Gastrocnemius medialis (tissue), 4 donors: ENCODE measurements at regions not wholly inside any gene's neighbourhood (a gene's known extent, or its start where the extent isn't known, plus 50 kb on each side); places are given as distances from the start of the nearest gene placed in this dataset.

Experiments
- ATAC-seq, 2 donors: fragments of 150-250 bp; one replicate each; pipeline ENCODE4 v1.9.1; 2016
- DNase-seq, 2 donors: peaks; one replicate each; pipeline ENCODE4 v3.0.0-alpha.2; 2019
- H3K27ac ChIP-seq, 4 donors: fragments of 200-600 bp; sonication (generic); 1 replicate in 1 of 4; 2 replicates in 3 of 4; pipeline ENCODE4 v1.5.1; 2016 to 2018; ENCODE audit warnings: mild to moderate bottlenecking in 2 of 4, moderate library complexity in 1 of 4
- H3K27me3 ChIP-seq, 3 donors: fragments of 200-600 bp; sonication (generic) in 2 of 3; 1 replicate in 1 of 3; 2 replicates in 2 of 3; pipeline versions ENCODE4 v1.5.1 to v1.6.0; 2016 to 2019; ENCODE audit warnings: mild to moderate bottlenecking in 1 of 3, moderate library complexity in 1 of 3
- H3K36me3 ChIP-seq, 2 donors: fragments of 200-600 bp; sonication (generic) in 1 of 2; one replicate each; pipeline ENCODE4 v1.5.1; 2017 to 2018
- H3K4me1 ChIP-seq, 2 donors: fragments of 200-600 bp; sonication (generic) in 1 of 2; one replicate each; pipeline ENCODE4 v1.5.1; 2016 to 2017; ENCODE audit warnings: mild to moderate bottlenecking in 2 of 2
- H3K4me3 ChIP-seq, 4 donors: fragments of 200-600 bp; sonication (generic) in 3 of 4; 1 replicate in 1 of 4; 2 replicates in 3 of 4; pipeline ENCODE4 v1.5.1; 2016 to 2019; ENCODE audit warnings: mild to moderate bottlenecking in 2 of 4
- H3K9me3 ChIP-seq, 3 donors: fragments of 200-600 bp; sonication (generic) in 2 of 3; 1 replicate in 1 of 3; 2 replicates in 2 of 3; pipeline ENCODE4 v1.5.1; 2016 to 2019
- CTCF ChIP-seq, 5 experiments: fragments of 450-650 bp in 3 of 5; fragments of 200-600 bp in 2 of 5; sonication (generic) in 2 of 5; IDR thresholded peaks in 4 of 5; conservative IDR thresholded peaks in 1 of 5; 1 replicate in 4 of 5; 2 replicates in 1 of 5; pipeline ENCODE4 v1.5.1; 2016 to 2019; ENCODE audit warnings: antibody characterized with exemption in 5 of 5, mild to moderate bottlenecking in 3 of 5, moderate library complexity in 3 of 5
- POLR2A ChIP-seq, 2 donors: fragments of 450-650 bp; IDR thresholded peaks; one replicate each; pipeline ENCODE4 v1.6.1; 2017; ENCODE audit warnings: antibody characterized with exemption in 2 of 2, mild to moderate bottlenecking in 2 of 2, moderate library complexity in 2 of 2
- in situ Hi-C, 4 donors: fragments of 200-750 bp; cut with MboI; loops; one replicate each; pipeline versions ENCODE4 v1.15.0 to v1.8.0; 2017; ENCODE audit warnings: low sequenced_read_pairs in 4 of 4
- intact Hi-C: fragments of 100-400 bp; cut with DNase I; formaldehyde crosslinking; loops from one replicate; pipeline ENCODE4 v1.15.1; 2023; ENCODE audit warnings: low total_unique reads

GRCh38 chr4:59039046-59039445 is 1928.9 kb upstream of the IGFBP7 start:
- no peak for ATAC-seq
- Histone ChIP-seq H3K9me3 (no peaks in the 10 kb centered on the region), H3K27me3 (no peaks in the 10 kb centered on the region), H3K4me3 (no peak overlapping the region), H3K4me1 (no peaks in the 10 kb centered on the region), H3K36me3 (no peaks in the 10 kb centered on the region), H3K27ac (no peak overlapping the region)
- no peak for DNase-seq
- TF ChIP-seq CTCF (IDR thresholded peaks at IDR 0.05 in 4 of 5, conservative IDR thresholded peaks at IDR 0.05 in 1 of 5) = no peak
- intact Hi-C loops (no loop called here), in situ Hi-C loops (no loop called here)

GRCh38 chr4:59044286-59044900 is 1934.2 kb upstream of the IGFBP7 start:
- no peak for ATAC-seq
- Histone ChIP-seq H3K27ac (no peak overlapping the region), H3K36me3 (no peaks in the 10 kb centered on the region), H3K4me3 (no peak overlapping the region), H3K4me1 (no peaks in the 10 kb centered on the region), H3K27me3 (no peaks in the 10 kb centered on the region), H3K9me3 (no peaks in the 10 kb centered on the region)
- TF ChIP-seq CTCF (IDR thresholded peaks at IDR 0.05 in 4 of 5, conservative IDR thresholded peaks at IDR 0.05 in 1 of 5) (no peak), POLR2A (IDR thresholded peaks at IDR 0.05) (no peak)
- no peak for DNase-seq
- in situ Hi-C loops = no loop called here
- intact Hi-C loops = no loop called here

GRCh38 chr4:59054086-59054485 is 1943.9 kb upstream of the IGFBP7 start:
- DNase-seq = no peak
- no peak for ATAC-seq
- Histone ChIP-seq H3K27me3 (no peaks in the 10 kb centered on the region), H3K36me3 (no peaks in the 10 kb centered on the region), H3K4me3 (no peak overlapping the region), H3K27ac (no peak overlapping the region), H3K9me3 (no peaks in the 10 kb centered on the region), H3K4me1 (no peaks in the 10 kb centered on the region)
- intact Hi-C loops (no loop called here), in situ Hi-C loops (no loop called here)
- TF ChIP-seq CTCF (IDR thresholded peaks at IDR 0.05 in 4 of 5, conservative IDR thresholded peaks at IDR 0.05 in 1 of 5) (no peak), POLR2A (IDR thresholded peaks at IDR 0.05) (no peak)

GRCh38 chr4:59057804-59058203 is 1947.6 kb upstream of the IGFBP7 start:
- ATAC-seq = no peak
- H3K4me3 ChIP-seq = no peak overlapping the region
- H3K27ac ChIP-seq = no peak overlapping the region
- H3K27me3 ChIP-seq = no peaks in the 10 kb centered on the region
- no peaks in the 10 kb centered on the region for H3K36me3 ChIP-seq
- no peak for DNase-seq
- TF ChIP-seq POLR2A (IDR thresholded peaks at IDR 0.05) (no peak), CTCF (IDR thresholded peaks at IDR 0.05 in 4 of 5, conservative IDR thresholded peaks at IDR 0.05 in 1 of 5) (no peak)
- H3K9me3 ChIP-seq = no peaks in the 10 kb centered on the region
- intact Hi-C loops (no loop called here), in situ Hi-C loops (no loop called here)
- H3K4me1 ChIP-seq = no peaks in the 10 kb centered on the region

- Histone ChIP-seq H3K27ac (no peak overlapping the region), H3K36me3 (no peaks in the 10 kb centered on the region), H3K9me3 (no peaks in the 10 kb centered on the region), H3K4me1 (no peaks in the 10 kb centered on the region), H3K4me3 (no peak overlapping the region), H3K27me3 (no peaks in the 10 kb centered on the region)
- ATAC-seq (no peak), DNase-seq (no peak)
- intact Hi-C loops = no loop called here
- in situ Hi-C loops = no loop called here
- TF ChIP-seq CTCF (IDR thresholded peaks at IDR 0.05 in 4 of 5, conservative IDR thresholded peaks at IDR 0.05 in 1 of 5) = no peak
Observed at GRCh38 chr4:59058543-59058942, 1948.4 kb upstream of the IGFBP7 start.
